ENCODE measurements at regions not wholly inside any gene's neighbourhood (a gene's known extent, or its start where the extent isn't known, plus 50 kb on each side); places are given as distances from the start of the nearest gene placed in this dataset.

DNA sequence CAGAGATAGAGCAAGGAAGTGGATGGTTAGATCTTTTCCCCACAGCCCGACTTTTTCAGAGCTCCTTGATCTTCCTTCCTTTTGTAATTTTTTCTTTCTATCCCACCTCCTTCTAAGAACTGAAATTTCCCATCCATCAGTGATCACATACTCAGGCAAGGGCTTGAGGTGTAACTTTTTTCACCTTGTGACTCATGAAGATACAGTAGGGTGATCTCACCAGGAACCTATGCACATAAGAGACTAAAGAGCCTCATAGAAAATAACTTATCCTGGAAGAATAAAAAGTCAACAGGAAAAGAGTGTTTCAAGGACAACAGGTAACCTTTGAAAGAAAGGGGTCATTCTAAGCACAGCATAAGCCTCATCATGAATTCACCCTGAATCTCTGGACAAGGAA is 131.2 kb upstream of the HCCS start:
- Histone ChIP-seq H3K9ac (ENCODE audit: low read depth, low read length) (no peak overlapping the region), H4K5ac (ENCODE audit: low read depth, low read length) (no peak overlapping the region), H4K91ac (ENCODE audit: insufficient read depth, low read depth, low read length) (no peak overlapping the region), H3K4me1 (ENCODE audit: control insufficient read depth, insufficient read depth, low read length) (no peaks in the 10 kb centered on the region), H3K18ac (ENCODE audit: low read depth, low read length) (no peak overlapping the region), H4K8ac (ENCODE audit: low read depth in 2 of 2, low read length in 2 of 2) (no peak overlapping the region), H4K20me1 (ENCODE audit: insufficient read depth, low read length) (no peaks in the 10 kb centered on the region), H3K14ac (replicated peaks; ENCODE audit: low read depth, low read length) (no peak overlapping the region), H3K27me3 (ENCODE audit: control insufficient read depth, insufficient read depth, low read length) (no peaks in the 10 kb centered on the region), H3K9me1 (ENCODE audit: insufficient read depth, low read length) (no peaks in the 10 kb centered on the region), H3K9me3 (ENCODE audit: control insufficient read depth, insufficient read depth, low read length) (no peaks in the 10 kb centered on the region; the same call in 1 of the 2 replicates), H2BK15ac (ENCODE audit: low read depth, low read length) (no peak overlapping the region), H3K36me3 (ENCODE audit: control insufficient read depth, insufficient read depth, low read length) (no peaks in the 10 kb centered on the region), H3K56ac (ENCODE audit: extremely low read depth, insufficient read depth, low read length) (no peak overlapping the region), H2BK20ac (ENCODE audit: low read depth, low read length) (no peak overlapping the region), H2BK5ac (ENCODE audit: low read depth, low read length, poor library complexity, severe bottlenecking) (no peak overlapping the region), H3K4ac (ENCODE audit: low read depth, low read length) (no peak overlapping the region), H3K23ac (ENCODE audit: low read depth, low read length) (no peak overlapping the region), H3K4me3 (ENCODE audit: insufficient read depth, low read depth, low read length) (no peak overlapping the region), H2AFZ (replicated peaks; ENCODE audit: low read length, poor library complexity) (no peak overlapping the region), H2AK5ac (ENCODE audit: low read depth, low read length) (no peak overlapping the region), H2AK9ac (replicated peaks; ENCODE audit: low read depth, low read length, poor library complexity) (no peak overlapping the region), H3K79me1 (ENCODE audit: low read depth in 1 of 2, low read length in 2 of 2) (no peaks in the 10 kb centered on the region), H2BK120ac (ENCODE audit: low read depth, low read length) (no peak overlapping the region), H3K4me2 (ENCODE audit: low read depth, low read length) (no peak overlapping the region), H3K27ac (ENCODE audit: insufficient read depth, low read length) (no peak overlapping the region)
- no CpG with 5 or more reads among the region's 1 CpG for WGBS, 2 experiments (ENCODE audit: extremely low coverage in 2 of 2, insufficient read length in 1 of 2)
- dilution Hi-C loops (cut with HindIII; ENCODE audit: low sequenced_read_pairs, unreplicated experiment): no loop called here
- DNase-seq (peak; percentile 20), ATAC-seq (ENCODE audit: low read depth) (no peak)
- POLR2A ChIA-PET (ENCODE audit: unreplicated experiment): no interaction called here
- intact Hi-C loops (cut with micrococcal nuclease): no loop called here
- TF ChIP-seq BHLHE40 (IDR thresholded peaks at IDR 0.05; ENCODE audit: low read depth, low read length): no peak
- no peak for TF ChIP-seq CEBPB (IDR thresholded peaks at IDR 0.05; ENCODE audit: low read depth, low read length)
- TF ChIP-seq MAZ (IDR thresholded peaks at IDR 0.05; ENCODE audit: borderline replicate concordance, low read depth, low read length): no peak
- no peak for TF ChIP-seq NFE2L2 (IDR thresholded peaks at IDR 0.05; ENCODE audit: low read depth, low read length)
- no peak for TF ChIP-seq SMC3 (IDR thresholded peaks at IDR 0.05; ENCODE audit: low read depth, low read length)
- no TSS peak for BruUV-seq (replicated peaks)
- in situ Hi-C loops (cut with MboI; ENCODE audit: low sequenced_read_pairs): no loop called here
- CTCF ChIA-PET: no interaction called here
